GM19467 (cell line): ENCODE measurements at regions not wholly inside any gene's neighbourhood (a gene's known extent, or its start where the extent isn't known, plus 50 kb on each side); places are given as distances from the start of the nearest gene placed in this dataset.
"Not testable (repeated sequence)": the region's sequence is repeated elsewhere in the genome, so short reads cannot be mapped to it uniquely, and the experiment has no call there.

ENCODE experiments used
- ATAC-seq: cut with Tn5 transposase; IDR thresholded peaks from one replicate; pipeline ENCODE4 v1.9.1; 2021; ENCODE audit warnings: mild to moderate bottlenecking, moderate library complexity; ENCODE audit not compliant: unreplicated experiment

DNA sequence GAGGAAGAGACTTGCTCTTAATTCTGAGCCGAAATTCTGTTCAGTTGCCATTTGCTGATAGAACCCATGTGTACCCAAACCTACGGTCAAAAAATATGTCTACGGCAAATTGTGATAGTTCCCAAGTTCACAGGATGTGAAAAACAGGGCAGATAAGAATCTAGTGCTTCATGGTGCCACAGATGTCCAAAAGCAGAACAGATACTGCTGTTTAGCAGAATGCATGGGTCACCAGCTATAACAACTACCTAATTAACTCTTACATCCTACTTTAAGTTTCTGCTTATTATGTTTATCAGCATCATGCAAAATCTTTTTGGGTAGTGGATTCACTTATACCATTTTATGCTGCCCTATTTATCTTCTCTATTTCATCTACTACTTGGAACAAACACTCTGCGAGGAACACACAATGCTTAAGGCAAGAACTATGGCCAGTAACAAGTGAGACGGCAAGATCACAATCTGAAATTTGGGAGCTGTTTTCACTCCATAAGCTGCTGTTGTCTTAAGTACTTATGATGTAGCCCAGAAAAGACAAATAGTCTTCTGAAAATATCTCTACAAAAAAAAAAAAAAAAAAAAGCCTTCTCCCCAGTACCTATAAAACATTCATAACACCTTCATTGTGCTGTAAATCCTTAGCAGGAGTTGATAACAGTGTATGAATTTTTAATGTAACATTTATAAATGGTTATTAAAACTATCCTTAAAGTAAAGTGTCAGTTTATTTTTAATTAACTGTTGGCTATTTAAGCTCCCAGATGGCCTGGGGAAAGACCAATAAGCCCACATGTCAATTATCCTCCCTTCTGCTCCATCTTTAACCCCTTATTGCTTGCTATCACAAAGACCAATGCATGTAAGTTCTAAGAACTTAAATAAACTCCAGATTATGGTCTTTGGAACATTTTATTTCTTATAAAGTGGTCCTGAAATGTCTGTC lies 232.3 kb downstream of the TLR4 start:
- ATAC-seq = peak; percentile 98

DNA sequence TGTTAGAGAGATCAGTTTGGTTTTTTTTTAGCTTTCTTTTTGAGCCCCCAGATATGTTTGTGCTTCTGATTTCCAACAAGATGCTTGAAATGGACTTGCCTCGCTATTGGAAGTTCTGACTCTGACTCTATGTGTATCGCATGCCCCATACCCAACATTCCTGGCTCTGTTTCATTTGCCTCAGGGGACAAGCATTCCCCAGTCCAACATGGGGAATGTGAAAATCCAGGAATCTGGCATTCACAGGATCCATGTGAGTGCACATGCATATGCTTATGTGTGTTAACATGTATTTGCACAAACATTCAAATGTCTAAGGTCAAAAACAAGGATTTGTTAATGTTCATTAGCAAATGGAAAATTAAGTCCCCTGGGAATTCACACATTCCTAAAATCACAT lies 233.9 kb downstream of the TLR4 start:
- no peak for ATAC-seq

DNA sequence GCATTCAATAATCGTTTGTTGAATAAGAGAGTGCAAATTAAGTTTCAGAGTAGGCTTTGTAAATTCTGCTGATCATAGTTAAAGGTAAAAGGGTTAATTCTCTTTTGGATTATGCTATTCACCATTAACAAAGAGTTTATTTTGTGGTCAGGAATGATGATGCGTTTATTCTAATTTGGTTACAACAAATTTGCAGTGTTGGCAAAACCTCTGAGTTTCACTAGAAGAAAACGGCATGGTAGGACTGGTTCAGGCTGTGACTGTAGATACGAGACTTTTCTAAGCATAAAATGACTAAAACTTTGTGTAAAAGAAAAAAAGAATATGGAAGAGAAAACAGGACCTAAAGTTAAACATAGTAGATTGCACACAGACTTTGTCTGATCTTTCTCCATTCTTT lies 234.7 kb downstream of the TLR4 start:
- ATAC-seq = no peak

DNA sequence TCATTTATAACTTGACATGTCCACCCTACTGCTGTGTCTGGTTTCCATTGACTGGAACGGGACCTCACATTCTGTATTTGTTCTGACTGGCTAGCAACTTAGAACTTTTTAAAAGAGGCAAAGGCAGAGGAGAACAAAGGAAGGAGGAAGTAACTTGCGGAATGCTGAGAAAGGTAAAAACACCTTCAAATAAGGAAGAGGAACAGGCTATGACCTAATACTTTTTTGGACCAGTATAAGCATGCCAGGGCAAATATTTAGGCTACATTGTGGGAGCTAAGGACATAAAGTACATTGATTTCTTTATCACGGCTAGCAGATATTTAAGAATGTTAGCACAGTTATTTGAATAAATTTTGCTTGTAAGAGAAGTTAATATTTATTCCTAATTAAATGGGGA lies 240.5 kb downstream of the TLR4 start:
- not testable (repeated sequence) for ATAC-seq

DNA sequence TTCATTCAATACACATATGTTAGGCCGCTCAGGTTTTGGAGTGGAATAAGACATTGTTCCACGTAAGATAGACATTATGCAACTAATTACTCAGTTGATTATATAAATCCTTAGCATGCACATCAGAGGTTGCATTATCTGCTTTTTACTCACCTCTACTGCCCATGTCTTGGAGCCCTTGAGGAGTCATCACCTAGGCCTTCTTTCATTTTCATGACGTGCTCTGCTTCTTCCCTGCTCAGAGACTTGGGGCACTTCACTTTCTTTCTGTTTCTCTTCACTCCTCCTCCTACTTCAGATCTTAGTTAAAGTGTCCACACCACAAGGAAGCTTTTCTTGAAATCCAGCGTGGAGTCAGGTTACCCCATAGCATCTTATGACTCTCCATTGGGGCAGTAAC lies 241.1 kb downstream of the TLR4 start:
- no peak for ATAC-seq

DNA sequence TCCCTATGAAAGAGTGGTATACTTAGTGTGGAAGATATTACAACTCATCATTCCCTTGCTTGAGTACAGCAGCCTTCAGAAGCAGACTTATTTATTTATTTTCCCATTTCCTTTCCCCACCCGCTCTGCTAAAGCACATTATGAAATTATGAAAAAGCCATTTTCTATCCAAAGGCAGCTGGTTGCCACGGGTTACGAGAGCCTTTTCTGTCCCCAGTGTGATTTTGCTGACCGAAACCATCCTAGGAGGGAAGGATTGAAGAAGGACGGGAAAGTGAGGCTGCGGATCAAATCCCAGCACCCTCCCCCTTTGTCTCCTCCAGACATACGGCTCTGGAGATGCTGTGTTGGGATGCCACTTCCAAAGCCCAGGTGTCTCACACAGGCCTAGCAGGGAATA lies 246.9 kb downstream of the TLR4 start:
- ATAC-seq = no peak

DNA sequence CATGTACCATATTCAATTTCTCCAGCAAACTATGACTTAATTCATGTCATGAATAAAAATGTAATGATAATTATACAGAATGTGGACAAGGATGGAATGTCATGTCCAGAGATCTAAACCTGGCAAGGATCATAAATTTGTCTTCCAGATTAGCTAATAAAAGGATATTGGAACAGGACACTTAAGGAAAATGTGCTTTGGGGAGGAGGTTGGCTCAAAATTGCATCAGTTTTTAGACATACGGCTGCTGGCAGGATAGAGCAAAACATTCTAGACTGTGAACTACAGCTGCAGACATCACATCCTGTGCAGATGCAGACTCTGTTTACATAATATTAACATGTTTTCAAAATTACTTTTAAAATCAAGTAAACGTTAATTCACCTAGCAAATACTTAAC lies 248.4 kb downstream of the TLR4 start:
- ATAC-seq = no peak

DNA sequence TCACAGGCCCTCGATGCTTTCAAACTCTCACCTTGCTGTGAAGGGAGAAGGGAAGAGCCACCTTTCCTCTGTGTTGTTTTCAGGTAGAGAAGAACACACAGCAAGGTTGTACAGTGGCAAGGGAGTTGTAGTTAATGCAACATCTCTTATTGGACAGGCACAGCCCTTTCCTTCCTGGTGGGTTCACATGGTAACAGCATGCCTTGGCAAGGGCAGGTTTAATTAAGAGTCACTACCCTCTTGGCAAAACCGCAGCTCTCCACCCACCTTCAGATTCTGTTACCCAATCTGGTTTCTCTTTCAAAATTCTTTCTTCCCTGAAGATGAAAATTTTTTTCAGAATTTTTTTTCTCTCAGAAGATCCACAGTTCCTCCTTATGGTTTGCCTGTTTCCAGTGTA lies 253.1 kb downstream of the TLR4 start:
- no peak for ATAC-seq

DNA sequence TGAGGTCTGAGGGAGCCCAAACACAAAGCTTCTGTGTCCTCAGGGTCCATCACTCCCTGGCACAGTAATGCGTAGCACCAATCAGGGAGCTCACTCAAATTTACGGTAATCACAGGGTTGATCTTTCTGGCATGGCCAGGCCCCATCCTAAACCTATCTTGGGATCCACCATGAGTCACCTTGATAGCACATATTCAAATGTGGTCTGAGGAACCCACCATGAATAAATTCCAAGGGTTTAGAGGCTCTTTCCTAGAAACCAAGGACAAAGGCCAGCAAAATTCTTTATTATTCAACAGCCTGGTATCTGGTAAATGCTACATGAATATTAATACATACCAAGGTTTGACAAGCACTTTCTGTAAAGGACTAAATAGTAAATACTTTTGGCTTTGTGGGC lies 254.5 kb downstream of the TLR4 start:
- ATAC-seq = no peak

DNA sequence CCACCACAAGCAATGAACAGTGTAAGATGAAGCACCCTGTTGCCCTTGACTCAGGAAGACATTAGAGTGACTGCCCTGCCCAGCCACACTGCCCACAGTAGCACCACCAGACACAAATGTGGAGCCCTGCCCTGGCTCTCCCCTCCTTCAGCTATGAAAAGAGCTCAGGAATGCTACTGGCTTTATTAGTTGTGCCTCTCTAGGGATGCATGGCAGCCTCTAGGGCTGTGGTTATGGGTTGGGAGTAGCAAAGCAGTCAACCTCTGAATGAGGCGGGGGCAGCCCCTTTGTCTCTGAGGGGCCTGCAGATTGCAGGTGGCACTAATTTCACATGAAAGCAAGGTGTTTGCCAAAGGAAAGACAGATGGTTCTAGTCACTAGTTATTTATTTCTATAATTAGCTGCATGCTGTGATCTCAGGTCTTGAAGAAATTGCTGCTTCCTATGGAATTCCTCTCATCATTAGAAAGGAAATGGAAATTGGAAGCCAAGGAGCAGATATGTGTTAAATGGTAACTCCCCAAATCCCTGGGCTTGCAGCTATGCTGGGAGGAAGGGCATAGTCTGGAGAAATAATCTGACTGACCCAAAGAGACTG lies 259.4 kb downstream of the TLR4 start:
- no peak for ATAC-seq

DNA sequence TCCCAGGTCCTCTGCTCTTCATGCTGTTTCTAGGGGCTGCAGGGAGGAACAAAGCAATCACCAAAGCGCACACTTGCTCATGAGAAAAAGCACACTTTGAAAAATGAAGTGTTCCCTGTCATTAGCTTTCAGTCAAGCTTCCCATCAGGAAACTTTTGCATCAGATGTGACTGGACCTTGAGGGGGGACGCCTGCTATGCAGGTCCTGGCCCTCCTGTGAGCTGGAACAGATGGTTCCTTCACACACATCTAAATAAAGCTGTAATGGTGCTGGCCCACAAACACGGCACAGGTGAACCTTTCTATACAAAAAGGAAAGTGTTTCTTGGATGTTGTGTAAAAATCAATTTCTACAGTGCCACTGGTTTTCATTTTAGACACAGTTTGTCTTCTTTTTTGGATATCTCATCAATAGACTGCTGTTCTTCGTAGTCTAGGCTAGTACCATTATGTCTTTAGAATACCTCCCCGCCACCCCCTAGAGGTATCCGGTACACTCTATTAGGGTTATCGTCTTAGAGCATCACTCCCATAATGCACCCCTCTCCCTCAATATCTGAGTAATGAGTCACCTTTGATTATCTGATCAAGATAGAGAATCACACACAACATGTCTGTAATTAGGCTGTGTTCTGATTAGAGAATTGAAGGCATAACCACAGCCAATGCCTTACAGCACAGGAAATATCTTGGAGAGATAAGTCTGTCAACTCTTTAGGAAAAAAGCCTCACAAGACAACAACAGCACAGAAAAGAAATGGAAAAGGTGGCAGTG lies 266.3 kb downstream of the TLR4 start:
- no peak for ATAC-seq

DNA sequence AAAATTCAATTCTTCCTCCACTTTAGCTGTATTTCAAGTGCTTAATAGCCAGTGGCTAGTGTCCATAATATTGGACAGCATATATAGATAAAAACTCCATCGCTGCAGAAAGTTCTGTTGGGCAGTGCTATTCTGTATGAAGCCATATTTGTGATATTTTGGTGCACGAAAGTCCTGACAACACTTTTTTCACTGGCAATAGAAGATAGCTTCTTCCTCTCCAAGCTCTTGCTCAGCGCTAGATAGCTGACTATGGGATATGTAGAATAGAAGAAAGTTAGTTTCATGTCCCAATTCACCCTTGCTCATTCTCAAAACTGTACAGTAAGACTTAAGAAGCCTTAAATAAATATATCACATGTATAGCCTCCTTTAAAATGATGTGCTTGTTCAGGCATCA lies 269.9 kb downstream of the TLR4 start:
- ATAC-seq = no peak

DNA sequence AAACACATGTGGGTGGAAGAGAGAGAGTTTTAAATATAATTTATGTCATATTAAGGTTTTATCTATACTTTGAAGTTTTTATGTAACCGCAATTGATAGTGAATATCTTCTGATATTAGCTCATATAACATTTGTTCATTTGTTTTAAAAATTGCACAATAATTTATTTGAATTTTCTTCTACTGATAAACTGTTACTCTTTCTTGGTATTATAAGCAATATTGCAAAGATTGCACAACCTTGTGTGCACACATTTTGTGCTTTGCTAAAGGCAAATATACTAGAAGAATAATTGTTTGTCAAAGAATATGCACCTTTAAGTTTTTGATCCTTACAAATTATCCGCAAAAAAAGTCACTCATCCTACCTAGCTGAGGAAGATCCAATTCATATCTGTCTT lies 275.7 kb downstream of the TLR4 start:
- no peak for ATAC-seq

DNA sequence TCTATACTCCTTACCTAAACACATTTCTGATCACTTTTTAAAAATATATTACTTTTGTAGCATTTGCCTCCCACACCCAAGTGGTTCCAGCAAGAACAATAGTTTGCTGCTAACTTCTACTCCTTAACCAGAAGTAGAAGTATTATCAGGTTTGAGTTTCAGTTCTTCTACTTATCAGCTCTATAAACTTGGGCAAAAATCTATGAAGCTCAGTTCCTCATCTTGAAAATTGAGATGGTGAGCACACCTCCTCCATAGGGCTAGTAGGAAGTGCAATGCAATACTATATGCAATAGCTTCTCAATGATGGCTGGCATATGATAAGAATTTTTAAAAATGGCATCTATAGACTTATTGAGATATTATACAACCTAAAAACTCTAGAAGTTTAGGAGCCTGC lies 283.7 kb downstream of the TLR4 start:
- no peak for ATAC-seq

DNA sequence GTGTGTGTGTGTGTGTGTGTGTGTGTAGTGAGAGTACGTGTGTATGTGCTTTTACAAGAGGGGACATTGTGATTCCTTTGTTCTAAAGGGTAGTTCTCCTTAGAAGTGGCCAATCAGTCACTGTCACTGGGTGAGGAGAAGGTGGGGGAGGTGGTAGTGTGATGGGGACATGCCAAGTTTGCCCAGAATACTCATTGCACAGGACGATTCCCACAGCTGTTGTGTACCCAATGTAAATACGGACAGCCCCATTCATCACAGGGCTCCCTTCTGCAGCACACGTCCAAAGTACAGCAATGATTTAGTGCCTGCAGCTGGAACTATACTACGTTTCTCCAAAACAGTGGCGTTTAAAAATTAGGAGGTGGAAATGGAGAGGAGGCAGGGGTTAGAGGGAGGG lies 287.8 kb downstream of the TLR4 start:
- ATAC-seq = no peak

DNA sequence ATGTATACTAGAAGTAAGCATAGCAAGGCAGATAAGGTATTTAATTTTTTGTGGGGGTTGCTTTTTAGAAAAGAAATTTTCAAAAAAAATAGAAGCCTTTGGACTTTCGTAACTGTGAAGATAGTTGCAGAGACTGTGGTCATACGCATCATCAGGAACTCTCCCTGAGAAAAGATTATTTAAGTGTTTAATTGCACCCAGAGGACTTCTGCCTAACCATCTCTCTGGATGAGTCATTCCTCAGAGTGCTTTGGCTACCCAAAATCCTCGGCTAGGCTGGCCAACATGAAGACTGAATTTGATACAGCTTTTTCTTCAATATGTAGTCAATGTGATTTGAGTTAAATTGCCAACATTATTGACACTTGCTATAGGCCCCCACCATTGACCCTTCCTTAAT lies 296.4 kb downstream of the TLR4 start:
- ATAC-seq = no peak

DNA sequence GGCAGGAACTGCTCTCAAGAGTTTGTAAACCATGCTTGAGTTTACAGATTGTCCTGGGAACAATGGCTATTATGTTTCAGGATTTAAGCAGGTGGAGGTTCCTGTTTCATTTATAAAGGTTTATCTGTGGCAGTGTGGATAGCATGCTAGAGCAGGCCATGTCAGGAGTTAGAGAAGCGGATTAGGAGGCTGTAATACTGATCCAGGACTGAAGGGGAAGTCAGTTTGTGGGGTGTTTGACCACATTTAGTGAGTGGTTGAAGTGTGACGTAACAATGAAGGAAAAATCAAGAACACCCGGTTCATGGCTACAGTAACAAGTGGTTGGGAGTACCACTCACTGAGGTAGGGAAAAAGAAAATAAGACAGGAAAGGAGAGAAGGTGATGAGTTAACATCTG lies 299.0 kb downstream of the TLR4 start:
- ATAC-seq = no peak

DNA sequence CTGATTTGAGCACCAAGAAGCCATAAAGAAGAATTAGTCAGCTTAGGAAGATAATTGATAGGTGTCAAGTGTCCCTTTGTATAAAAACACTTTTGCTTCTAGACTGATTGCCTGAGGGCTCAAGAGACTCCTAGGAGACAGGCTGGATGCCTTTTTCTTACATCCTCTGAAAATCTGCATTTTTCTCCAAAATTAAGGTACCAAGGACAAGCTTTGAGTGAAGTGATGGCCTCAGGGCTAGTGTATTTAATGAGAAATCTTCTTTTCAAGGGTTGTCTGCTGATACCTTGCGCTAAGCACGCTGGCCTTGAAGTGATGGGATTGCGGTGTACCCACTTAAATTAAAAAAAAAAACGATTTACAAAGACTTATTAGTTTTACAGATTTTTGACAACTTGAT lies 304.0 kb downstream of the TLR4 start:
- no peak for ATAC-seq

DNA sequence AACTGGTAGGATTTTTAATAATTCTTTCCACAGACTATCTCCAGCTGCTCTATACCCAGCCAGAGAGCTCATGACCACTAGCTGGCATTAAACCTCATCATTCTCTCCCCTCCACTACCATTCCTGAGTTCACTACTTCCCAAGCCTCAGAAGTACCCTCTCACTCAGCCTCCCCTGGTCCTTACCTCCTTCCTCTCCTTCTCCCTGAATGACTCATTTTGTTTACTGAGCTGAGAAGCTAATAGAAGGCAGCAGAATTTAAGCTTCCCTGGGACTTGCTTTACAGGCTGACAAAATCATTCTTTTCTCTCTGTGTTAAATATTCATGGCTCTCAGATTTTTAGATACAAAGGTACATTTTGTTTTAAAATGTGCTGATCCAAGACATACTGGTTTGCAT lies 305.4 kb downstream of the TLR4 start:
- no peak for ATAC-seq

DNA sequence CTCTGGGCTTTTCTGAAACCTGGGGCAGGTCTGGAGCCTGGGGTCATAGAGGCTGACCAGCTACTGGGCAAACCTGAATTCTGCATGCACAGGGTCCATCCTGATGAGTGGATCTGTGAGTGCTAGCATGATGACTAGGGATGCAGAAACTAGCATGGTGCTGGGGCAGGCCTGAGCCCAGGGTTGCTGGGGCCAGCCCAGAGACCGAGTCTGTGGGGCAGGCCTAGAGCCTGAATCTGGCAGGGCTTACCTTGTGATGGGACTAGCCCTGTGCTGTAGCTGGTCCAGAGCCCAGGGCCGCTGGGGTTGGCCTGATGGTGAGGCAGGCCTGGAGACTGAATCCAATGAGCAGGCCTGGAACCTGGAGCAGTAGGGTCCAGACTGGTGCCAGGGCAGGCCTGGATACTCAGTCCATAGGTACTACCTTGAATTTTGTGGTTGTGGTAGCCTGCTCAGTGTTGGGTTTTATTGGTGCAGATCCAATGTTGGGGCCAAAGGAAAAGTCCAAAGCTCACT lies 313.5 kb downstream of the TLR4 start:
- no peak for ATAC-seq

DNA sequence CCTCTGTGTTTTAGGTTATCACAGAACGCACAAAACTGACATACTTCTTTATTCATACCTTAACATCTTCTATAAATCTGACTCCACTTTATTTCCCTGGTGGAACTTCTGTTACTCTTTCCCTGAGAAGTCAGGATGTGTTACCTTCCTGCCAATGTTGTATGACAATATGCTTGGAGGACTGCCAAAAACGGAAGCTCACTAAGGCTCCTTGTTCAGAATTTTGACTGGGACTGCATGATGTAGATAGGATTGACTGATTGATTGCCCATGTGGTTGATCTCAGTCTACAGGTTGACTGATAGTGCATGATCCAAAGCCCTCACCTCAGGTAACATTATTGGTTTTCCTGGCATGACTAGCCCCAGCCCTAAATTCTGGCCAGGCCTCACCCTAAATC lies 319.4 kb downstream of the TLR4 start:
- no peak for ATAC-seq

DNA sequence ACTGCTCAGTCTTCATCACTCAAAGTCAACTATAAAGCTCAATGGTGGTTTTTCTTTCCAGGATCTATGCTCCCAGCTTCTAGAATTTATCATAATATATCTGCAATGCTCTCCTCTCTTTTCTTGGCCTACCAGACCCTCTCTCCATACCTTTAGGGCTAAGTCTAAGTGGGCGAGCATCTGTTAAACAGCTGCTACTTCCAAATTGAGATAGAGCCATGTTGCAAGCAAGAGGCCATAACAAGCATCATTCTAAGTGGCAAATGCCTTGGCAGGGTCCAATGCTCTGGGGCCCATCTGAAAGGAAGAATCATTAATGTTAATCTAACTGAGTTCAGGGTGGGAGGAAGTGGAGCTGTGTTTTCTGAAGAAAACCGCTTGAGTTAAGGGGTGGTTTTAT lies 324.0 kb downstream of the TLR4 start:
- ATAC-seq = no peak
